Dendritic cell treated with granulocyte-macrophage colony-stimulating factor and Interleukin-4, amounts not matched to agents 40 ng/mL and 50 ng/mL, for 4 days (primary cell): ENCODE measurements at regions not wholly inside any gene's neighbourhood (a gene's known extent, or its start where the extent isn't known, plus 50 kb on each side); places are given as distances from the start of the nearest gene placed in this dataset.

Source experiments
- H3K27ac Mint-ChIP-seq: one replicate; pipeline ENCODE4 v1.8.0; 2022; ENCODE audit warnings: mild to moderate bottlenecking, mixed read lengths
- H3K27me3 Mint-ChIP-seq: one replicate; pipeline ENCODE4 v1.8.0; 2022; ENCODE audit warnings: mild to moderate bottlenecking, mixed read lengths
- H3K36me3 Mint-ChIP-seq: one replicate; pipeline ENCODE4 v1.8.0; 2022; ENCODE audit warnings: low read depth, mixed read lengths
- H3K4me1 Mint-ChIP-seq: one replicate; pipeline ENCODE4 v1.8.0; 2022; ENCODE audit warnings: low read depth, mixed read lengths
- H3K4me3 Mint-ChIP-seq: one replicate; pipeline ENCODE4 v1.8.0; 2022; ENCODE audit warnings: mild to moderate bottlenecking, moderate library complexity, mixed read lengths
- H3K9me3 Mint-ChIP-seq: one replicate; pipeline ENCODE4 v1.8.0; 2022; ENCODE audit warnings: mixed read lengths
- intact Hi-C: fragments of 100-400 bp; cut with micrococcal nuclease; formaldehyde crosslinking; loops from one replicate; pipeline ENCODE4 v1.15.0; 2022

- Mint-ChIP-seq H3K36me3 (no peaks in the 10 kb centered on the region), H3K27ac (no peak overlapping the region), H3K9me3 (peaks cover 9% of the 10 kb centered on the region)
These were observed 102.3 kb upstream of the HMCN1 start for GRCh38 chr1:185631843-185632242.

GRCh38 chr1:185627761-185628501, 106.3 kb upstream of the HMCN1 start:
- Mint-ChIP-seq H3K27me3 (no peaks in the 10 kb centered on the region), H3K9me3 (no peaks in the 10 kb centered on the region), H3K4me3 (no peak overlapping the region), H3K36me3 (no peaks in the 10 kb centered on the region), H3K4me1 (peaks cover 10% of the 10 kb centered on the region), H3K27ac (no peak overlapping the region)
- intact Hi-C loops: no loop called here

More at GRCh38 chr1:185631843-185632242, 102.3 kb upstream of the HMCN1 start:
- Mint-ChIP-seq H3K4me3 (no peak overlapping the region), H3K4me1 (peaks cover 33% of the 10 kb centered on the region), H3K27me3 (no peaks in the 10 kb centered on the region)
- intact Hi-C loops: no loop called here

- H3K9me3 Mint-ChIP-seq: no peaks in the 10 kb centered on the region
- H3K4me1 Mint-ChIP-seq: peaks cover 2% of the 10 kb centered on the region
These were observed 107.0 kb upstream of the HMCN1 start for GRCh38 chr1:185627171-185627570.

GRCh38 chr1:185626344-185626743, 107.8 kb upstream of the HMCN1 start:
- H3K4me3 Mint-ChIP-seq: no peak overlapping the region
- no peaks in the 10 kb centered on the region for H3K27me3 Mint-ChIP-seq
- no peaks in the 10 kb centered on the region for H3K36me3 Mint-ChIP-seq
- H3K27ac Mint-ChIP-seq: no peak overlapping the region
- no peaks in the 10 kb centered on the region for H3K9me3 Mint-ChIP-seq
- intact Hi-C loops: no loop called here
- H3K4me1 Mint-ChIP-seq: no peaks in the 10 kb centered on the region

More at GRCh38 chr1:185627171-185627570, 107.0 kb upstream of the HMCN1 start:
- intact Hi-C loops: no loop called here
- H3K4me3 Mint-ChIP-seq: no peak overlapping the region
- no peaks in the 10 kb centered on the region for H3K36me3 Mint-ChIP-seq
- H3K27me3 Mint-ChIP-seq: no peaks in the 10 kb centered on the region
- no peak overlapping the region for H3K27ac Mint-ChIP-seq

- Mint-ChIP-seq H3K4me1 (peaks cover 6% of the 10 kb centered on the region), H3K36me3 (no peaks in the 10 kb centered on the region), H3K27ac (no peak overlapping the region), H3K9me3 (peaks cover 10% of the 10 kb centered on the region), H3K27me3 (no peaks in the 10 kb centered on the region), H3K4me3 (no peak overlapping the region)
- intact Hi-C loops: no loop called here
These were observed 123.2 kb upstream of the HMCN1 start for GRCh38 chr1:185610954-185611353.

GRCh38 chr1:185608177-185608576, 126.0 kb upstream of the HMCN1 start:
- peaks cover 6% of the 10 kb centered on the region for H3K4me1 Mint-ChIP-seq
- no peak overlapping the region for H3K4me3 Mint-ChIP-seq
- H3K27me3 Mint-ChIP-seq: no peaks in the 10 kb centered on the region
- intact Hi-C loops: no loop called here
- H3K27ac Mint-ChIP-seq: no peak overlapping the region
- no peaks in the 10 kb centered on the region for H3K9me3 Mint-ChIP-seq
- no peaks in the 10 kb centered on the region for H3K36me3 Mint-ChIP-seq

GRCh38 chr1:185603158-185603557, 131.0 kb upstream of the HMCN1 start:
- H3K27ac Mint-ChIP-seq: no peak overlapping the region
- no peak overlapping the region for H3K4me3 Mint-ChIP-seq
- no peaks in the 10 kb centered on the region for H3K36me3 Mint-ChIP-seq
- peaks cover 6% of the 10 kb centered on the region for H3K4me1 Mint-ChIP-seq
- no peaks in the 10 kb centered on the region for H3K9me3 Mint-ChIP-seq
- H3K27me3 Mint-ChIP-seq: no peaks in the 10 kb centered on the region
- intact Hi-C loops: no loop called here

- Mint-ChIP-seq H3K9me3 (no peaks in the 10 kb centered on the region), H3K27ac (no peak overlapping the region), H3K27me3 (no peaks in the 10 kb centered on the region), H3K36me3 (no peaks in the 10 kb centered on the region), H3K4me3 (no peak overlapping the region), H3K4me1 (peaks cover 6% of the 10 kb centered on the region)
- intact Hi-C loops: no loop called here
These were observed 133.0 kb upstream of the HMCN1 start for GRCh38 chr1:185601189-185601588.

- intact Hi-C loops: no loop called here
- Mint-ChIP-seq H3K36me3 (no peaks in the 10 kb centered on the region), H3K4me3 (no peak overlapping the region), H3K4me1 (peaks cover 6% of the 10 kb centered on the region), H3K9me3 (no peaks in the 10 kb centered on the region), H3K27ac (no peak overlapping the region), H3K27me3 (no peaks in the 10 kb centered on the region)
These were observed 133.6 kb upstream of the HMCN1 start for GRCh38 chr1:185600641-185601040.

- H3K4me1 Mint-ChIP-seq: peaks cover 11% of the 10 kb centered on the region
- no peak overlapping the region for H3K27ac Mint-ChIP-seq
- H3K27me3 Mint-ChIP-seq: no peaks in the 10 kb centered on the region
- H3K9me3 Mint-ChIP-seq: no peaks in the 10 kb centered on the region
- intact Hi-C loops: no loop called here
- H3K36me3 Mint-ChIP-seq: no peaks in the 10 kb centered on the region
- H3K4me3 Mint-ChIP-seq: no peak overlapping the region
These were observed 135.9 kb upstream of the HMCN1 start for GRCh38 chr1:185598332-185598731.

GRCh38 chr1:185595835-185596667, 138.1 kb upstream of the HMCN1 start:
- no peak overlapping the region for H3K4me3 Mint-ChIP-seq
- no peak overlapping the region for H3K27ac Mint-ChIP-seq
- no peaks in the 10 kb centered on the region for H3K36me3 Mint-ChIP-seq
- no peaks in the 10 kb centered on the region for H3K9me3 Mint-ChIP-seq
- H3K27me3 Mint-ChIP-seq: no peaks in the 10 kb centered on the region
- intact Hi-C loops: no loop called here
- H3K4me1 Mint-ChIP-seq: peaks cover 19% of the 10 kb centered on the region

- Mint-ChIP-seq H3K9me3 (no peaks in the 10 kb centered on the region), H3K27me3 (no peaks in the 10 kb centered on the region), H3K4me1 (peaks cover 19% of the 10 kb centered on the region), H3K4me3 (no peak overlapping the region), H3K36me3 (no peaks in the 10 kb centered on the region), H3K27ac (no peak overlapping the region)
- intact Hi-C loops: no loop called here
These were observed 139.3 kb upstream of the HMCN1 start for GRCh38 chr1:185594786-185595410.

GRCh38 chr1:185593271-185593670, 140.9 kb upstream of the HMCN1 start:
- intact Hi-C loops: no loop called here

GRCh38 chr1:185585770-185586169, 148.4 kb upstream of the HMCN1 start:
- Mint-ChIP-seq H3K27me3 (no peaks in the 10 kb centered on the region), H3K9me3 (peaks cover 27% of the 10 kb centered on the region), H3K36me3 (no peaks in the 10 kb centered on the region), H3K4me3 (no peak overlapping the region), H3K4me1 (peaks cover 6% of the 10 kb centered on the region), H3K27ac (no peak overlapping the region)
- intact Hi-C loops: no loop called here

More at GRCh38 chr1:185593271-185593670, 140.9 kb upstream of the HMCN1 start:
- H3K27me3 Mint-ChIP-seq: no peaks in the 10 kb centered on the region
- no peak overlapping the region for H3K4me3 Mint-ChIP-seq
- peaks cover 12% of the 10 kb centered on the region for H3K4me1 Mint-ChIP-seq
- no peaks in the 10 kb centered on the region for H3K9me3 Mint-ChIP-seq
- no peaks in the 10 kb centered on the region for H3K36me3 Mint-ChIP-seq
- H3K27ac Mint-ChIP-seq: no peak overlapping the region
